HPDE6-E6E7 (cell line): ENCODE measurements at regions not wholly inside any gene's neighbourhood (a gene's known extent, or its start where the extent isn't known, plus 50 kb on each side); places are given as distances from the start of the nearest gene placed in this dataset.

Experiments used
- DNase-seq: peaks from one replicate; pipeline ENCODE4 v3.0.0; 2011; ENCODE audit warnings: missing footprints; ENCODE audit errors: extremely low spot score

DNA sequence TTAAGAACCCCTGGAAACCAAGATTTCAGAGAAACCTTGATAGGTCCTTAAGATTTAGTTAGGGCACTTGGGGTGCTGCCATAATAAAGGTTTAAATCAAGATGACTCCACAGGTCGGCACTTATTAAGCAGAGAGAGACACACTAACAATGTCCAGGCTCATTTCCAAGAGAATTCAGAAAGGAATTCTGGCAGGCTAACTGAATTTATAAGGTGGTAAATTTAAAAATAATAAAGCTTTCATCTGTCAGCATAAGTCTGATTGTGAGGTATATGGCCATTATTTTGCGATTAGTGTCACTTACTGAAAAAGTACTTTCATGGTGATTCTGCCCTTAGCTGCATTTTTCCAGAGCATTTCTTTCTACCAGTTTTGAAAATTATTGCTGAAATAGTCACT is 472.7 kb downstream of the ARAP2 start:
- DNase-seq: no peak

DNA sequence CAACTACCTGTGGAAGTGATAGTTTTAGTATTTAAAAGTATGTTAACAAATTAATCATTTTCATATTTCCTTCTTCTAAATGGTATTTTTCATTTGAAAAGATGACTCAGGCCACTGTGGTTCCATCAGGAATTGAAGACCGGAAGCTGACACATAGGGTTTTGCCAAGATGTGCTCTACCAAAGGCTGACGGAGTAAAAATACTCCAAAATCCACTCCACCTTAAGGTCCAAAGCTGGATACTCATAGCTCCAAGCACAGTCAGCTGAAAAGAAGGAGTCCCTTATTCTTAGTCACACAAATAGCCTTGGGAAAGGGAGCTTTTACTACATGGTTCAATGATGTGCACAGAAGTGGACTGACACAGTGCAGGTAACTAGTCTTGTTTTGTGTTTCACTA is 472.0 kb downstream of the ARAP2 start:
- DNase-seq: peak; percentile 42

DNA sequence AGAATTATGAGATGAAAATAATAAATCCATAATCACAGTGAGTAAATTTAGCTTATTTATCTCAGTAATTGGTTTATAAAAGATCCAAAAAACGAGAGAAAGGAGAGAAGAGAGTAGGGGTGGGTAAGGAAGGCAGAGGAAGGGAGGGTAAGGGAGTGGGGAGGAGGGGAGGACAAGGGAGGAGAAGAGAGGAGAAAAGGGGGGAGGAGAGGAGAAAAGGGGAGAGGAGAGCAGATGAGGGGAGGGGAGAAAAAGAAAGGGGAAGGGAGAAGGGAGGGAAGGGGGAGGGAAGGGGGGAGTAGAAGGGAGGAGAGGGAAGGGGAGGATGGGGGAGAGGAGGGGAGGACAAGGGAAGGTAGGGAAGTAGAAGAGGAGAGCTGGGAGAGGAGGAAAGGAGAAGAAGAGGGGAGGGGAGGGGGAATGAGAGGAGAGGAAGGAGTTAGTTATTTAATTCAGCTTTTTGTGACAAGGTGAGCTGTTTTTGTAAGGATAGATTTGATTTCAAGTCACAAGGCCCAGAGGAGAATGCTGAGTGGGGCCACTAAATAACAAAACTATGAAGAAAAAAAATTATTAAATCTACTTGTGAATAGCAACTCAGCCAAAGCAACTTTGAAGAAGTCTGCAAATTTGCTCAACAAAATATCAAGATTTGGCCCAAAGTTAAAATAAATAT is 454.3 kb downstream of the ARAP2 start:
- DNase-seq: no peak

DNA sequence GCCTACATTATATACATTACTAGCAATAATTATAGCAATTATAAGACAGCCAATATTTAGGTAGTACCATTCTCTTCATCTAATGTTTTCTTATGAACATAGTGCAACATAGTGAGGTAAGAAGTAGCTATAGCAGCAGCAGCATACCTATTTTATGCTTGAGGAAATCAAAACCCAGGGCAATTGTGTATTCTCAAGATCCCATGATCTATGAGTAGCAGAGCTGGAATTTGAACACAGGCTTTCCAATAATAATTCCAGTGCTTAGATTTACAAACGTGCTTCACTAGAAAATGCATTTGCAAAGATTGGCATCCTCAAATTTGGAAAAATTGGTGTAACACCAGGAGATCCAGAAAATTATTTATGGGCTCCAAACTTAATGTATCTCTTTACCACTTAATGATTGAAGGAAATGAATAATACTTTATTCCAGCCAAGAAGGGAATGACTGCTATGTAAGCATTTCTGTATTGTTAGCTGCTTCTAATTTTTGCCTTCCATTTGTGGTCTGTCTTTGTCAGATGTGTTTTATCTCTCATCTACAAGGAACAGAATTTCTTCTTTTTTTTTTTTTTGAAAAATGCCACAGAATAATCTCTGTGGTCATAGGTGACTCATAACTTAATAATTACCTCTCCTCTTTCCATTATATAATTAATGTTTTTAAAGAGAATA is 451.1 kb downstream of the ARAP2 start:
- DNase-seq: no peak

DNA sequence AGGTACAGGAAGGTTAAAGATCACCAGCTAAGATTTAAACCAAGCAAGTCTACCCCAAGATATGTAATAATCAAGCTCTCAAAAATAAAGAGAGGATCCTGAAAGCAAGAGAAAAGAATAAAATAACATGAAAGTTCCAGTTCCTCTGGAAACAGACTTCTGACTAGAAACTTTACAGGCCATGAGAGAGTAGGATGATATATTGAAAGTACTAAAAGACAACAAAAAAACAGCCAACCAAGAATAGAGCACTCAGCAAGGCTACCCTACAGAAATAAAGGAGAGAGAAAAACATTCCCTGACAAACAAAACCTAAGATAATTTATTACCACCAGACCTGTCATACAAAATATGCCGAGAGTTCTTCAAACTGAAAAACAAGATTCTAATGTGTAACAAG is 450.5 kb downstream of the ARAP2 start:
- DNase-seq: no peak

GRCh38 chr4:35800669-35801068 is 443.6 kb downstream of the ARAP2 start:
- no peak for DNase-seq

GRCh38 chr4:35802644-35803043 is 441.7 kb downstream of the ARAP2 start:
- DNase-seq: no peak

DNA sequence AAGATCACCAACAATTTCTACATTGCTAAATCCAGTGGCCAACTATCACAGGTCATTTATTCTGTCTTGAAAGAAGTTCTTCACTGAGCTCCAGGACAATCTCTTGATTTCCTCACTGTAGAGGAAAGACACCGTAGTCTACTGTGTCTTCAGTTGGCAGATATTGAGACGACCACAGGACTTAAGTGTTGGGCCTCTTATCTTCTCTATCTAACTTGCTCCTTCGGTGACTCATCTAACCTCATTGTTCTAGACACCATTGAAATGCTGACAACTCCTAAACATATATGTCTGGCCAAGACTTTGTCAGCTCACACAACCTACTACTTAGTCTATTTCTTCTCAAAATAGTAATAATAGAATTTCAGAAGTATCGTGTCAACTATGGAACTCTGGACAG is 425.8 kb downstream of the ARAP2 start:
- no peak for DNase-seq

- no peak for DNase-seq
Measured at GRCh38 chr4:35820003-35820402, 424.3 kb downstream of the ARAP2 start.

GRCh38 chr4:35824231-35824630 is 420.1 kb downstream of the ARAP2 start:
- no peak for DNase-seq

DNA sequence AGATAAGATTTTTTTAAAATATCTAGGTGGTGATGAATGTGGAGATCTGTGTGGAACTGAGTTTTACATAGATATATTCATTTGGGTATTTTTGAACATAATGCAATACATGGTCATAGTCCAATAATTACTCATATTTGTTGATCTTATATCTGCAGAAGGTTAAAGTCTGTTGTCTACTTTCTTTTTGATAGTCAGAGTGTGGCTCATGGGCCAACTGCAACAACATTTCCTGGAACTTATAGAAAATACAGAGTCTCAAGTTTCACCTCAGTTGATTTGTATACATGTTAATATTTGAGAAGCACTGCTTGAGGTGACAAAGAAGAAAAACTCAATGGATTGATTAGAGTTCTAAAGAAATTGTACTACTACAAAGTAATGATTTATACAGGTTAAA is 408.4 kb downstream of the ARAP2 start:
- no peak for DNase-seq

DNA sequence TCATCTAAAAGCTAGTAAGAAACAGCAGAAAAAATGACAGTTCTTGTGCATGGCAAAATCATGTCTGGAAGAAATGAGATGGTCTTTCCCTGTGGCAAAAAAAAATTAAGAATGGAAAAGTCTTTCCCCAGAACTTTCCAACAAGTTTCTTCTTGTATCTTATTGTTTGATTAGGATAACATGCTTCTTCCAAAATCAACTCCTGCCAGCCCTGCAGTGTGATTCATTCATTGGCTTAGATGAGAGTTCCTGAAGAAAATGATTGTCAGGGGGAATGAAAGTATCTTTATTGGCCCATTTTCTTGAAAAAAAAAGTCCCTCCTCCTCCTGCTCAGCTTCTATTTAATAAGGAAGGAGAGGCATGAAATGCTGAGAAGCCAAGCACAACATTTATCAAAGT is 407.7 kb downstream of the ARAP2 start:
- DNase-seq: no peak

DNA sequence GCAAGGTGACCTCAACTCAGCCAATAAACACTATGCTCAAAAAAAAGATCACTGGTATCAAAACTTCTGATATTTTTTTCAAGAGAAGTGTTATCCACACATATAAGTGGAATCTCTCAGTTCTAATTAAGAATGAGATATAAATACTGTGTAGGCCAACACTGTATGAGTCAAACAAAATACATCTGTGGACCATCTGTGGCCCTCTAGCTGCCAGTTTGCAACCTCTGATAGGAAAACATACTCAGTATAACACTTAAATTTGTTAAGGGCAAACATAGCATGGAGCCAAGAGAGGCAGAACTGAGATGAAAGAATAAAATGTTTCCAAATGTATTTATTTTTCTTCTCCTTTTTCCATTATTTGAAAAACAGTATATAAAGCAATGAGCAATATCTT is 377.3 kb downstream of the ARAP2 start:
- DNase-seq: no peak

- DNase-seq: no peak
Measured at GRCh38 chr4:35872273-35872672, 372.0 kb downstream of the ARAP2 start.

- DNase-seq: no peak
Measured at GRCh38 chr4:35879479-35879878, 364.8 kb downstream of the ARAP2 start.

DNA sequence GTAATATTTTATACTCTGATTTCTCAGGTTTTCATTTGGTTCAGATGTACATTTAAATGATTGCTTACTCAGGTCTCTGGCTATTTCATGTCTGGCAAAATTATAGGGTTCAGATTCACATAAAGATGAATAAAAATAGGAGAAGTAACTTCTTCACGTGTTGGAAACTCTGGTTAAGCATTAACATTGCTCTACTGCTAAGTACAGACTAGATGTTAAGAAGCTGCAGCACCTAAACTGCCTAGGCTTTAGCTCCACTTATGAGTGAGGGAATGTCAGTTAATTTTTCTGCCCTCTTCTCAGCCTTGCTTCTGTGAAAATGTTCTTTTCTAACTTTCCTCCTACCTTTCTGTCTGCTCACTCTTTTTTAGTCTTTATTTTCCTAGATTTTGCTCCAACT is 361.2 kb downstream of the ARAP2 start:
- no peak for DNase-seq

DNA sequence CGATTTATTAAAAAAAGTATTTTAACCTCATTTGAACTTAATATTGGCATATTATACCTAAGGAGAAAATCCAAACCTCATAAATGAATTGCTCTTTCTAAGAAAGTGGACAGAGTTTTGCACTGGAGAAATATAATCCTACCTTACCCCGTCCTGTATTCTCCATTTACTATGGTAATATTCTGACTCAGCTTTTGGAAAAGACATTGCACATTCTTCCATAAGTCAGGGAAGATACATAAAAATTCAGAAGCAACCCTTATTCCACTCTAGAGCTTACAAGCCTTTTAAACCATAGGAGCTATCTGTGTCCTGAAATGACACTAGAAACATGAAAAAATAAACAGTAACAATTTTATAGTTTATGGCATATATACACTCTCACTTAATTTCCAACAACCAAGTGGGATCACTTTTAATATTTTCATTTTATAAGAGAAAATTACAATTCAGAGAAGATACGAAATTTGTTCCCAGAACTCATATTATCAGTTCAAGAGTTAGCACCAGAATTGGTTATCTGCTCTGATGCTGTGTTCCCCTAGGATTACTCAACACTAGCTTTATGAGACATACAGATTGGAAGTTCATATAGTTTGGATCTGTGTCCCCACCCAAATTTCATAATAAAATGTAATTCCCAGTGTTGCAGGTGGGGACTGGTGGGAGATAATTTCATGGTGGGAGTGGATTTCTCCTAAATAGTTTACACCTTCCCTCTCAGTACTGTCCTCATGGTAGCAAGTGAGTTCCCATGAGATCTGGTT is 359.4 kb downstream of the ARAP2 start:
- no peak for DNase-seq

- no peak for DNase-seq
Measured at GRCh38 chr4:35897808-35898207, 346.5 kb downstream of the ARAP2 start.

- DNase-seq: no peak
Measured at GRCh38 chr4:35900286-35901243, 343.7 kb downstream of the ARAP2 start.

DNA sequence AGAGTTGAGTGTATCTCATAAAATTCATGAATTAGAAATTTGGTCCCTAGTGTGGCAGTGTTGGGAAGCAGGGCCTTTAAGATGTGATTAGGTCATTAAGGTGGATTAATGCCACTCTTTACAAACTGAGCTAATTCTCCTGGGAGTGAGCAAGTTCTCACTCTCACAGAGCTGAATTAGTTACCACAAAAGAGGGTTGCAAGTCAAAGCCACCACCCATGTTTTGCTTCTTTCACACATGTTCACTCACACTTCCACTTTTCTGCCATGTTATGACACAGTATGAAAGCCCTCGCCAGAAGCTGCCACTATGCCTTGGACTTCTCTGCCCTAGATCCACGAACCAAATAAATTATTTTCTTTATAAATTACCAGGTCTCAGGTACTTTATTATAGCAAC is 332.1 kb downstream of the ARAP2 start:
- DNase-seq: no peak

DNA sequence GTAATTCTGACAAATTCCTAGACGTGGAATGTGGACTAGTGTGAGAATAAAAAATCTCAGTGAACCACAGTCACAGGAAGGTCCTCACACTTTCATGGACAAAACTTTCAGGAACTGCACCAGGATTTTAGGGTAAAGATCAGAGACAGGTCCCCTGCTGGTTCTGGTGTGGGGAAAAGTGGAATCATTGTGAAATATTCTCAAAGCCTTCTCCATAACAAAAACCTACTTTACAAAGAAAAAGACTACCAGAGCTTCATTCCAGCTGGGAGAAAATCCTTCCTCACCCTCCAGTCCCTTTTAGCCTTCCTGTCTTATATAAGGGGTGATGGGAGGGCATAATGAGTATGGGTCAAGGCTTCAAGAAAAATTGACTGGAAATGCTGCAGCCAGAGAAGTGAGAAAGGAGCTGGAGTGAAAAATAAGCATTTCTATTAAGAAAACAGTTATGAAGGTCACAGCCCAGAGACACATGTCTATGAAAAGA is 325.8 kb downstream of the ARAP2 start:
- DNase-seq: no peak

GRCh38 chr4:35925806-35926205 is 318.5 kb downstream of the ARAP2 start:
- no peak for DNase-seq
